ENCODE measurements at regions not wholly inside any gene's neighbourhood (a gene's known extent, or its start where the extent isn't known, plus 50 kb on each side); places are given as distances from the start of the nearest gene placed in this dataset.

DNA sequence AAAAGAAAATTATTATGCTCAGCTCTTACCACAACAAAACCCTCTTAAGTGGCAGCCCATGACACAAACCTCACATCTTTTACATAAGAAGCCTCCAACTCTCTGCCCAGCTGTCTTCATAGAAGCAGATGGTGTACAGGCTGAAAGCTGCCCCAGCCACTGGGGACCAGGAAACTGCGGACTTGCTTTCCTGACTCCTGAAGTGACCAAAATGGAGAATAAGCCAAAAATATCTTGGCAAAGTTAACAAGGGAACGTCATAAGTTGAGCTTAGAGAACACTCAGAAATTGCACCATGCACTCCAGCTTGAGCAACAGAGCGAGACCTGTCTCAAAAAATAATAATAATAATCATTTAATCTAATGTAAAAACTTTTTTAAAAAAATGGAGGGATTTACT, 160.3 kb upstream of the CDYL start:
- no peak for DNase-seq (ENCODE audit: low read depth)

GRCh38 chr6:4615231-4615630, 161.0 kb upstream of the CDYL start:
- DNase-seq (ENCODE audit: low read depth), result no peak

DNA sequence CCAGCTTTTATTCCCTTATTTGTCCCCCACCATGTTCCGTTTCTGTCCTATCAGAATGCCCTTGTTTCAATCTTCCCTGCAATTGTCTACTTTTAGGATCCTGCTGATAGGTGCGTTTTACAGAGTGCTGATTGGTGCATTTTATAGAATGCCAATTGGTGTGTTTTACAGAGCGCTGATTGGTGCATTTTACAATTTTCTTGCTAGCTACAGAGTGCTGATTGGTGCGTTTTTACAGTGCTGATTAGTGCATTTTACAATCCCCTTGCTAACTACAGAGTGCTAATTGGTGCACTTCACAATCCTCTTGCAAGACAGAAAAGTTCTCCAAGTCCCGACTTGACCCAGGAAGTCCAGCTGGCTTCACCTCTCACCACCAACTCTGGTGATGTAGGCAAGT, 161.6 kb upstream of the CDYL start:
- DNase-seq (ENCODE audit: low read depth), result no peak

- DNase-seq (ENCODE audit: low read depth), result no peak
Measured at GRCh38 chr6:4613795-4614194, 162.4 kb upstream of the CDYL start.

GRCh38 chr6:4613381-4613780, 162.8 kb upstream of the CDYL start:
- DNase-seq (ENCODE audit: low read depth), result no peak

DNA sequence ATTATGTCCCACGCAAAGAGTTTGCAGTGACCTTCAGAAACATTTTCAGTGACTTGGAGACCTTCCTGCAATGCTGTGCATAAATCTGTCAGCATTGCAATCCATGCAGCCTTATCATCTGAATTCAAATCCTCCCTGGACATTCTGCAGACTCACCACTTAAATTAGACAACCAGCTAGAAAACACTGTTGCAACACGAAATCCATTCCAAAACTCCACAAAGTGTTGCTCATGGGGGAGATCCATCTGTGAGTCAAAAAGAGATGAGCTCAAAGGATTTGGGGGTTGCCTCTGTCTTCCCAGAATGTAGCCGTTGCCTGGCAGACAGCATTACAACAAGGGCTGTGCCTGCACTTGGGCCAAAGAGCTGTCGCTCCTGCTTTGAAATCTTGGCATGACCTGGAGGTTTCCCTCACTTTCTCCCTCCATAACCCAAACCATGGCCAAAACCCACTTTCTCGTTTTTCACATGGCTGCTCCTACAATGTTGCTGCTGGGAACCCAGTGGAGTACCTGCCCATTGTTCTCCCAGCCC, 163.5 kb upstream of the CDYL start:
- DNase-seq (ENCODE audit: low read depth), result no peak

- DNase-seq (ENCODE audit: low read depth), result no peak
Measured at GRCh38 chr6:4611429-4612129, 164.6 kb upstream of the CDYL start.

- DNase-seq (ENCODE audit: low read depth), result no peak
Measured at GRCh38 chr6:4610256-4610655, 165.9 kb upstream of the CDYL start.

DNA sequence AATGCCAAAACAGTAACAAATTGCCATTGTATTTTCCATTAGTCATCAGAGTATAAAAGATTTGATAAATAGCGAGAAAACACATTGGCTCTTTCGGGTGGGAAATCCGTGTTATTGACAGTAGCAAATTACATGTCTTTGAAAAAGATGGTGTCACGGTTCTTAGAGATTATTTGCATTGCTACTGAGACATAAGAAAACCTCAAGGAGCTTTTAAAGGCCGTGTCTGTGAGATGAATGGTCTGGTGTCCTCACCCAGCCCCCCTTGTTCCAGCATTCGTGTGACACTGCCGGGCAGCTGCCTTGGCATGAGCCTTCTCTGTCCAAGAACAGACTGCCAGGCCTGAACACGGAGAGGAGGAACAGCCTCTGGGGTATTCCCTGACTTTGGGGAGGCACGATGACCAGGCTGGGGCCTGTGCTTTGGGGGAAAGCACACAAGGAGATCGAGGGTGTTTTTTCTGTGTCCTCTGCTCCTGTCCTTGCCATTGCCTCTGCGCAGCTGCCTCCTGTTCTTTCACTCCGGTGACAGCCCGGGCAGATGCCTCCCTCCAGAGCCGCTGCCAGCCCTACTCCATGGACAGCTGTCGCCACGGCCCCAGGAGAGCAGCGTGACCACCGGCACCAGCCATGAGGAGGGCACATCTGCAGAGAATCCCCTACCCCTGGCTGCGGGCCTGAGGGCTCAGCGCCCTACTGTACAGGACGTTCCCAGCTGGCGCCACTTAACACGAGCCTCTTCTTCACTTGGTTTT, 167.7 kb upstream of the CDYL start:
- no peak for DNase-seq (ENCODE audit: low read depth)

DNA sequence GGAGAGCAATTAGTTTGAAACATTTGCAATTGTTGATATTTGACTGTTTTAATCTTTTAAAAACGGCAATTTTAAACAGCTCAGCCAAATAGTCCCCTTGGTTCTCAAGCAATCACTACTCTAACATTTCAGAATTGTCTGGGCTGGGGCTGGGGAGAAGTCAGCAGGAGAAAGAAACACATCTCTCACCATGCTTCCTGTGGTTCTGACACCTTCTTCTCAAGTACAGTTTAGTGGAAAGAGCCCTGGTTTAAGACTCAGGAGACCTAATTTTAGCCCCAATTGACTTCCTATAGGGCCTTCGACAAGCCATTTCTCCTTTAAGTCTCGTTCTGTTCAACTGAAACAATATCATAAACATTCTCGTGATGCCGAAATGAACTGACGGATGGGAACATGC, 168.4 kb upstream of the CDYL start:
- no peak for DNase-seq (ENCODE audit: low read depth)

GRCh38 chr6:4606821-4607704, 169.1 kb upstream of the CDYL start:
- no peak for DNase-seq (ENCODE audit: low read depth)

DNA sequence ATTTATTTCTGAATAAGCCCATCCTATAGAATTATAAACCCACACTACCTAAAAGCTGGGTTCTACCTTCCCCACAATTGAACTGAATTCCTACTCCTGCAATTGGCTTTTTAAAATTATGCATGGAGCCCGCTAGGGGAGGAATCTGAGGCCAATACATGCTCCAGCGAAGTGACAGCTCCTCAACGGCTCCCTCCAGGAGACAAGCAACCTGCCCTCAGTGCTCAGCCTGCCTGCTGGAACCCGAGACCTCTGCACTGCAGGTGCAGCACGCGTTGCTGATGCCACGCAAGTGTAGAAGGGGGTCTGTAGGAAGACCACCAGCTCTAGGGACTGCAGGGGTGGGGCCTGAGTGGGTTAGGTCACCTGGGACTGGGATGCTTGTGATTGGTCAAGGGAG, 170.2 kb upstream of the CDYL start:
- DNase-seq (ENCODE audit: low read depth), result no peak

GRCh38 chr6:4603856-4604369, 172.3 kb upstream of the CDYL start:
- DNase-seq (ENCODE audit: low read depth), result no peak

GRCh38 chr6:4603291-4603690, 172.9 kb upstream of the CDYL start:
- DNase-seq (ENCODE audit: low read depth), result no peak

DNA sequence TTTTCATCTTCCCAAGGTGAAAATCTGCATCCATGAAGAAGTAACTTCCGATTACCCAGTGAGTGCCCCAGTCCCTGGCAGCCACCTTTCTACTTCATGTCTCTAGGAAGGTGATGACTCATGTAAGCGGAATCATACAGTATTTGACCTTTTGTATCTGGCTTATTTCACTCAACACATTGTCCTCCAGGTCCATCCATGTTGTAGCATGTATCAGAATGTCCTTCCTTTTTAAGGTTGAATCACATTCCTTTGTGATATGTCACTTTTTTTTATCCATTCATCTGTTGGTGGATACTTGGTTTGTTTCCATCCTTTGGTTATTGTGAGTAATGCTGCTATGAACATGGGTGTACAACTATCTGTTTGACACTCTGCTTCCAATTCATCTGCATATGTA, 176.3 kb upstream of the CDYL start:
- DNase-seq (ENCODE audit: low read depth), result no peak

- no peak for DNase-seq (ENCODE audit: low read depth)
Measured at GRCh38 chr6:4598384-4598995, 177.7 kb upstream of the CDYL start.

DNA sequence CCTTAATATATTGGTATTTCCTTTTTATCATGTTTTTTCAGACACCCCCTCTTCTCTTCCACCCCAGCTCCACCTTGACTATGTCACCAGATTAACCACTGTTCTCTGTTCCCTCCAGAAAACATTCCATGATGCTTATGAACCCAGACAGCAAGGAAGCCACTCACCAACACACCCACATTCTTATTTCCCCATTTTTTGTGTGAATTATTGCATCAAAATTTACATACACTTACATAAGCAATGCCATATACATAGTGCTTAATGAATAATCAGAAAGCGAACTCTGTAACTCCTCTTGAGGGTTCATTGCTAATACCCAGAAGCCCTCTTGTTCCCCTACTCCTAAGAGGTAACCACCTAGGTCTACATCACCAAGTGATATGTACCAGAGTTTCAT, 182.3 kb upstream of the CDYL start:
- no peak for DNase-seq (ENCODE audit: low read depth)

GRCh38 chr6:4592026-4592425, 184.2 kb upstream of the CDYL start:
- DNase-seq (ENCODE audit: low read depth), result no peak

DNA sequence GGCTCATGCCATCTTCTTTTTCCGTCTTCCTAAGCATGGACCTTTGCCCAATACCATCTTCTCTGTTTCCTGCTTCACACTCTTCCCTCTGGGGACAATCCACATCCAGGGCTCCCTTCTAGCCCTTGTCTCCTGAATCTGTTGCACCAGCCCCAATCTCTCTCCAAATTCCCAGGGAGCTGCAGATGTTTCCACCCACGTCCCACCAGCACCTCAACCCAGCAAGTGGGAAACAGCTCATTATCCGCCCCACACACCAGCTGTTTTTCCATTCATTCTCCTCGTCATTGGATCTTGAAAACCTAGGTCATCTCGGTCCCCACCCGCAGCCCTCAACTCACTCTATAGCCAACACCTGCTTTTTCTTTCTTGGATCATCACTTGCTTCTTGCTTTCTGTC, 185.0 kb upstream of the CDYL start:
- no peak for DNase-seq (ENCODE audit: low read depth)

- DNase-seq (ENCODE audit: low read depth), result no peak
Measured at GRCh38 chr6:4589295-4589694, 186.9 kb upstream of the CDYL start.

GRCh38 chr6:4588581-4588980, 187.6 kb upstream of the CDYL start:
- no peak for DNase-seq (ENCODE audit: low read depth)

DNA sequence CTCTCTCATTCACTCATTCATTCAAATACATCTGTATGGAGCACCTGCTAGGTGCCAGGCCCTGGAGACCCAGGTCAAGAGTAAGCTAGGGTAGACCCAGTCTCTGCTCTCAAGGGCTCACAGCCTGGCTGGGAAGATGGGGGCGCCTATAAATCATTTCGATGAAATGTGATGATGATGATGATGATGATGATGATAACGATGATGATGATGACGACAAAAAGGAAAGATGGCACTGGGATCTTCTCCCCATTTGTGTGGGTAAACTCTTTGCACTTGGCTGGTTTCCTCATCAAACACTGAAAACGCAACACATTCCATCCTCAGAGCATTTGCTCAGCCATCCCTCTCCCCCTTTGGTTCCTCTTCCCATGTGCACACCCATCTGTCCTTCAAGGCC, 188.0 kb upstream of the CDYL start:
- no peak for DNase-seq (ENCODE audit: low read depth)

Measured in activated gamma-delta T cell treated with anti-CD3 and anti-CD28 coated beads, Interleukin-2, amount 50 U/mL, for 16 hours (primary cell).